Stimulated activated memory B cell treated with anti-CD40 and anti-IgM and Interleukin-4, amounts not matched to agents 10 μg/mL and 1 μg/mL and 100 μg/mL, for 72 hours (primary cell): ENCODE measurements at regions not wholly inside any gene's neighbourhood (a gene's known extent, or its start where the extent isn't known, plus 50 kb on each side); places are given as distances from the start of the nearest gene placed in this dataset.
"Not testable (repeated sequence)": the region's sequence is repeated elsewhere in the genome, so short reads cannot be mapped to it uniquely, and the experiment has no call there.

ENCODE experiments used
- ATAC-seq: fragments of 150-1000 bp; cut with Tn5 transposase; 2 replicates; pipeline ENCODE4 v1.10.0; 2021
- H3K27ac Mint-ChIP-seq: one replicate; pipeline ENCODE4 v1.8.0; 2022; ENCODE audit warnings: mild to moderate bottlenecking, mixed read lengths
- H3K27me3 Mint-ChIP-seq: one replicate; pipeline ENCODE4 v1.8.0; 2022; ENCODE audit warnings: mixed read lengths
- H3K36me3 Mint-ChIP-seq: one replicate; pipeline ENCODE4 v1.8.0; 2022; ENCODE audit warnings: mixed read lengths
- H3K4me1 Mint-ChIP-seq: one replicate; pipeline ENCODE4 v1.8.0; 2022; ENCODE audit warnings: mixed read lengths
- H3K4me3 Mint-ChIP-seq: one replicate; pipeline ENCODE4 v1.8.0; 2022; ENCODE audit warnings: mild to moderate bottlenecking, moderate library complexity, mixed read lengths
- H3K9me3 Mint-ChIP-seq: one replicate; pipeline ENCODE4 v1.8.0; 2022; ENCODE audit warnings: mixed read lengths

GRCh38 chr16:18118071-18118470 lies 218.5 kb downstream of the NPIPA8 start:
- ATAC-seq, H3K9me3 Mint-ChIP-seq, H3K4me3 Mint-ChIP-seq, H3K4me1 Mint-ChIP-seq, H3K27me3 Mint-ChIP-seq, H3K36me3 Mint-ChIP-seq, H3K27ac Mint-ChIP-seq: not testable (repeated sequence)

GRCh38 chr16:18104412-18104811 lies 232.1 kb downstream of the NPIPA8 start:
- not testable (repeated sequence) for H3K27me3 Mint-ChIP-seq, H3K9me3 Mint-ChIP-seq, H3K36me3 Mint-ChIP-seq, ATAC-seq, H3K4me1 Mint-ChIP-seq, H3K27ac Mint-ChIP-seq, H3K4me3 Mint-ChIP-seq

- not testable (repeated sequence) for H3K27ac Mint-ChIP-seq, H3K4me1 Mint-ChIP-seq, H3K4me3 Mint-ChIP-seq, H3K36me3 Mint-ChIP-seq, H3K27me3 Mint-ChIP-seq, H3K9me3 Mint-ChIP-seq, ATAC-seq
These were observed 235.5 kb downstream of the NPIPA8 start for GRCh38 chr16:18101077-18101476.

DNA sequence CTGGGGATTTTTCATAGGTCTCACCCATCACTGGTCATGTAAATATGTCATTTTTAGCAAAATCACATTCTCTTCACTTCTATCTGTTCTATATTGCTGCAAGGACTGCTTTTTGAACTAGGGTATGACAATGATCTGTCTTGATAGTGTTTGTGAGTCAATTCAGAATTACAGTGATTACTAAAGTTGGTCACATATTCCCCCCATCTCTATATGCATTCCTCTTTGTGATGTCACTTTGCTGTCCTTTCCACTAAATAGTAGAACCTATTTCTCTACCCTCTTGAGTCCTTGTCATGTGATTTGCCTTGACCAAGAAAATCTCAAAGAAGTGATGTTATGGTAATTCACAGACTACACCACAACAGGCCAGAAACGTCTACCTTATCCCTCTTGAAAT lies 243.9 kb downstream of the NPIPA8 start:
- not testable (repeated sequence) for ATAC-seq, H3K4me1 Mint-ChIP-seq, H3K36me3 Mint-ChIP-seq, H3K9me3 Mint-ChIP-seq, H3K27ac Mint-ChIP-seq, H3K4me3 Mint-ChIP-seq, H3K27me3 Mint-ChIP-seq

- not testable (repeated sequence) for H3K27ac Mint-ChIP-seq, ATAC-seq, H3K36me3 Mint-ChIP-seq, H3K9me3 Mint-ChIP-seq, H3K27me3 Mint-ChIP-seq, H3K4me3 Mint-ChIP-seq, H3K4me1 Mint-ChIP-seq
These were observed 255.7 kb downstream of the NPIPA8 start for GRCh38 chr16:18080658-18081363.

GRCh38 chr16:18077910-18078309 lies 258.6 kb downstream of the NPIPA8 start:
- not testable (repeated sequence) for H3K27me3 Mint-ChIP-seq, H3K9me3 Mint-ChIP-seq, H3K4me1 Mint-ChIP-seq, ATAC-seq, H3K27ac Mint-ChIP-seq, H3K36me3 Mint-ChIP-seq, H3K4me3 Mint-ChIP-seq

DNA sequence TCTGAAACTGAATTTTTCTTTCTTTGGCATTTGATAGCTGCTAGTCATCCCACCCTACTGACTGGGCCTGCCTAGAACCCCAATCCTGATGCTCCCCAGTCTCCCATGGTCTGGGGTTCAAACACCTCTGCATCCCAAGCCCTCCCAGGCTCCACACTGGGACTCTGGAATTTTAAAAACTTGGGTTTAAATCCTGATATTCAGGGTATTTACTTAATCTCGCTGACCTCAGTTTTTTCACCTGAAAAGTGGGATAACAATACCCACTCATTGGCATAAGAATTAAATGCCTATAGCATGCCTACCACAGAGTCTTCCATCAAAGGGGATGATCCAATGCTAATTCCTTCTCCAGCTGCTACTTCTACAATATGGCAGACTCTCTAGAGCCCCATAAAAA lies 264.4 kb downstream of the NPIPA8 start:
- ATAC-seq: no peak

DNA sequence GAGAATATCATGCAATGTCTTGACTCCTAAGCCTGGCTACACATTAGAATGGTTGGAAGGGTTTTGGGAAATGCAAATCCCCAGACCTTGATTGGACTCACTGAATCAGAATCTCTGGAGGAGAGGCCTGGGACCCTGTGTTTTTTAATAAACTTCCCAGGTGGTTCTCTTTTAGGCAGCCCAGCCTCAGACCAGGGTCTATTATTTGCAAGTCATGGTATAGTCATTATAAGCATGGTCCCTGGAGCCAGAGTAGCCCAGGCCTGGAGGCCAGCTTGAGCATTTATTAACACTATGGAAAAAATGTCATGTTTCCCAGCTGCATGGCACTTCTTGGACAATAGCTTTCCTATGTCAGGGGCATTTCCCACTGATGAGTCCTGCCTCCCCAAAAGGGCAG lies 266.9 kb downstream of the NPIPA8 start:
- peaks cover 23% of the 10 kb centered on the region for H3K27me3 Mint-ChIP-seq
- H3K4me1 Mint-ChIP-seq: no peaks in the 10 kb centered on the region
- peaks cover 7% of the 10 kb centered on the region for H3K9me3 Mint-ChIP-seq
- no peak overlapping the region for H3K27ac Mint-ChIP-seq
- no peak overlapping the region for H3K4me3 Mint-ChIP-seq
- no peaks in the 10 kb centered on the region for H3K36me3 Mint-ChIP-seq
- no peak for ATAC-seq

More for the DNA sequence above, 264.4 kb downstream of the NPIPA8 start:
- H3K36me3 Mint-ChIP-seq: no peaks in the 10 kb centered on the region
- H3K27ac Mint-ChIP-seq: no peak overlapping the region
- no peaks in the 10 kb centered on the region for H3K4me1 Mint-ChIP-seq
- peaks cover 10% of the 10 kb centered on the region for H3K27me3 Mint-ChIP-seq
- H3K4me3 Mint-ChIP-seq: no peak overlapping the region
- no peaks in the 10 kb centered on the region for H3K9me3 Mint-ChIP-seq

- no peak overlapping the region for H3K27ac Mint-ChIP-seq
- H3K4me3 Mint-ChIP-seq: no peak overlapping the region
- H3K4me1 Mint-ChIP-seq: no peaks in the 10 kb centered on the region
- H3K27me3 Mint-ChIP-seq: peaks cover 25% of the 10 kb centered on the region
- ATAC-seq: no peak
- H3K36me3 Mint-ChIP-seq: no peaks in the 10 kb centered on the region
- peaks cover 7% of the 10 kb centered on the region for H3K9me3 Mint-ChIP-seq
These were observed 268.1 kb downstream of the NPIPA8 start for GRCh38 chr16:18068477-18068876.

GRCh38 chr16:18062713-18063112 lies 273.8 kb downstream of the NPIPA8 start:
- ATAC-seq: no peak
- no peaks in the 10 kb centered on the region for H3K4me1 Mint-ChIP-seq
- no peak overlapping the region for H3K27ac Mint-ChIP-seq
- H3K9me3 Mint-ChIP-seq: peaks cover 15% of the 10 kb centered on the region
- H3K36me3 Mint-ChIP-seq: no peaks in the 10 kb centered on the region
- H3K27me3 Mint-ChIP-seq: peaks cover 32% of the 10 kb centered on the region
- H3K4me3 Mint-ChIP-seq: no peak overlapping the region

GRCh38 chr16:18060351-18060750 lies 276.2 kb downstream of the NPIPA8 start:
- Mint-ChIP-seq H3K9me3 (peaks cover 12% of the 10 kb centered on the region), H3K4me3 (no peak overlapping the region), H3K36me3 (no peaks in the 10 kb centered on the region), H3K27ac (no peak overlapping the region), H3K4me1 (no peaks in the 10 kb centered on the region), H3K27me3 (peaks cover 29% of the 10 kb centered on the region)
- no peak for ATAC-seq

GRCh38 chr16:18059577-18059976 lies 277.0 kb downstream of the NPIPA8 start:
- no peak overlapping the region for H3K4me3 Mint-ChIP-seq
- peaks cover 21% of the 10 kb centered on the region for H3K27me3 Mint-ChIP-seq
- peaks cover 9% of the 10 kb centered on the region for H3K9me3 Mint-ChIP-seq
- no peak overlapping the region for H3K27ac Mint-ChIP-seq
- ATAC-seq: no peak
- H3K36me3 Mint-ChIP-seq: no peaks in the 10 kb centered on the region
- H3K4me1 Mint-ChIP-seq: no peaks in the 10 kb centered on the region

DNA sequence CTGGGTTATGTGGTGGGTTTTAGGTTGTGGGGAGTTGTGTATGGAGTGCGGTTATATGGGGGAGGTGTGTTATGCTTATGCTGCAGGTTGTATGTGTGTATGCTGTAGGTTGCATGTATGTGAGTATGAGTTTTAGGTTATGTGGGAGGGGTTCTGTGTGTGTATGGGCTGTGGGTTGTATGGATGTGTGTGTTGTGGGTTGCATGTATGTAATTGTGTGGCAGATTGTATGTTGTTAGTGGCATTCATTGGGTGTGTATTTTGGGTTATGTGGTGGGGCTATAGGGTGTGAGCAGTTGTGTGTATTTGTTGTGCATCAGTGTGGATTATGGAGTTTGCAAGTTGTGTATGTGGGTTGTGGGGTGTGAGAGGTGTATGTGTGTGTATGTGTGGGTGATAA lies 277.4 kb downstream of the NPIPA8 start:
- Mint-ChIP-seq H3K4me3 (no peak overlapping the region), H3K27me3 (peaks cover 21% of the 10 kb centered on the region), H3K4me1 (no peaks in the 10 kb centered on the region), H3K36me3 (no peaks in the 10 kb centered on the region), H3K9me3 (peaks cover 9% of the 10 kb centered on the region), H3K27ac (no peak overlapping the region)
- ATAC-seq: no peak

GRCh38 chr16:18055411-18055916 lies 281.1 kb downstream of the NPIPA8 start:
- peaks cover 25% of the 10 kb centered on the region for H3K27me3 Mint-ChIP-seq
- no peaks in the 10 kb centered on the region for H3K36me3 Mint-ChIP-seq
- H3K27ac Mint-ChIP-seq: no peak overlapping the region
- H3K9me3 Mint-ChIP-seq: peaks cover 14% of the 10 kb centered on the region
- no peak for ATAC-seq
- no peak overlapping the region for H3K4me3 Mint-ChIP-seq
- H3K4me1 Mint-ChIP-seq: no peaks in the 10 kb centered on the region

DNA sequence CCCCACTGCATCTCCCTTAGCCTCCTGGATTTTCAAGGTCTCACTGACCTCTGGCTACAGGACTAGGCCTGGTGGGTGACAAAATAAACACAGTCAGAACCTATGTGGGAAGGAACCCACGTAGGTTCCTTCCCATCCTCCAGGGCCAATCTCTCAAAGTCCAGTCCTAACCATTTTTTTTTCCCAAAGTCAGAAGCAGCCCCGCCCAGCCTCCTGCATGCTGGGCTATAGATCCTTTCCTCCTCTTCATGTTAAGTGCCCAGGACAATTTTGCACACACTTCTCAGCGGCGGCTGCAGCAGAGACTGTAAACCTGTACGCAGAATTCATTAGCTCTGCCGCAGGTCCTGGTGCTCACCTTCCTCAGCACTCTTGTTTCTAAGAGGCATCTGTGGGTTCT lies 285.8 kb downstream of the NPIPA8 start:
- no peak overlapping the region for H3K27ac Mint-ChIP-seq
- H3K27me3 Mint-ChIP-seq: peaks cover 20% of the 10 kb centered on the region
- no peaks in the 10 kb centered on the region for H3K4me1 Mint-ChIP-seq
- peaks cover 6% of the 10 kb centered on the region for H3K9me3 Mint-ChIP-seq
- H3K36me3 Mint-ChIP-seq: no peaks in the 10 kb centered on the region
- H3K4me3 Mint-ChIP-seq: no peak overlapping the region
- ATAC-seq: no peak

DNA sequence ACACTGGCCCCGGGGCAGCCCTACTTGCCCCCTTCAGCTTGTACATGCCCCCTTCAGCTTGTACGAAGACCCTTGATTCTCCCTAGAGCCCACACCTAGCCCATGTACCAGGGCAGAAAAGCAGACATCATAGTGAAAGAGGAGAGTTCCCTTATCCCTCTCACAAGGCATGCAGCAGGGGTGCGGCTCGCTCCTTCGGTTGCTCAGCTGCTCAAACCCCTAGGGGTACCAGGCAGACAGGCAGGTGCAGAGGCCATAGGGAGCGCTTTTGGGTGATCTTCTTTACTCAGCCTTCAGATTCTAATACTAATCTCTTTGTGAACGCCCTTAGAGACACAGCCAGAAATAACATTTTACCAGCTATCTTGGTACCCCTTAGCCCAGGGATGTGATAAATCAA lies 286.3 kb downstream of the NPIPA8 start:
- no peaks in the 10 kb centered on the region for H3K4me1 Mint-ChIP-seq
- H3K9me3 Mint-ChIP-seq: peaks cover 6% of the 10 kb centered on the region
- H3K27ac Mint-ChIP-seq: no peak overlapping the region
- no peak for ATAC-seq
- no peak overlapping the region for H3K4me3 Mint-ChIP-seq
- H3K27me3 Mint-ChIP-seq: peaks cover 20% of the 10 kb centered on the region
- H3K36me3 Mint-ChIP-seq: no peaks in the 10 kb centered on the region
